Smooth muscle cell (in vitro differentiated cells): ENCODE measurements at regions not wholly inside any gene's neighbourhood (a gene's known extent, or its start where the extent isn't known, plus 50 kb on each side); places are given as distances from the start of the nearest gene placed in this dataset.
"Not testable (repeated sequence)": the region's sequence is repeated elsewhere in the genome, so short reads cannot be mapped to it uniquely, and the experiment has no call there.

Source experiments
- DNase-seq: peaks from one replicate; lab custom pipeline; 2025; ENCODE audit not compliant: unreplicated experiment; lab: John Stamatoyannopoulos, UW
- H2AFZ ChIP-seq: fragments of 200-600 bp; sonication (generic); 2 replicates; pipeline ENCODE4 v1.6.0; 2016; ENCODE audit warnings: antibody characterized with exemption, low read depth, mild to moderate bottlenecking
- H3F3A ChIP-seq: fragments of 200-600 bp; sonication (generic); 2 replicates; pipeline ENCODE4 v1.6.0; 2017; ENCODE audit warnings: antibody characterized with exemption, low read depth
- H3K27ac ChIP-seq: fragments of 200-600 bp; sonication (generic); 2 replicates; pipeline ENCODE4 v1.5.1; 2016; ENCODE audit warnings: low read depth, mild to moderate bottlenecking
- H3K27me3 ChIP-seq: fragments of 200-600 bp; sonication (generic); 2 replicates; pipeline ENCODE4 v1.6.1; 2016; ENCODE audit warnings: low read depth, mild to moderate bottlenecking
- H3K36me3 ChIP-seq: fragments of 200-600 bp; sonication (generic); 2 replicates; pipeline ENCODE4 v1.5.1; 2016; ENCODE audit warnings: low read depth
- H3K4me1 ChIP-seq: fragments of 200-600 bp; sonication (generic); 2 replicates; pipeline ENCODE4 v1.5.1; 2016; ENCODE audit warnings: low read depth
- H3K4me2 ChIP-seq: fragments of 200-600 bp; sonication (generic); 2 replicates; pipeline ENCODE4 v1.6.0; 2016; ENCODE audit warnings: mild to moderate bottlenecking
- H3K4me3 ChIP-seq: fragments of 200-600 bp; sonication (generic); 2 replicates; pipeline ENCODE4 v1.5.1; 2016; ENCODE audit warnings: mild to moderate bottlenecking
- H3K79me2 ChIP-seq: fragments of 200-600 bp; sonication (generic); 2 replicates; pipeline ENCODE4 v1.6.0; 2016; ENCODE audit warnings: low read depth, mild to moderate bottlenecking
- H3K9ac ChIP-seq: fragments of 200-600 bp; sonication (generic); 2 replicates; pipeline ENCODE4 v1.6.0; 2016; ENCODE audit warnings: low read depth
- H3K9me3 ChIP-seq: fragments of 200-600 bp; sonication (generic); replicated peaks from 2 replicates; pipeline ENCODE4 v1.5.1; 2016; ENCODE audit warnings: low read depth
- H4K20me1 ChIP-seq: fragments of 200-600 bp; sonication (generic); 2 replicates; pipeline ENCODE4 v1.6.0; 2016; ENCODE audit warnings: low read depth
- WGBS: methylation state at CpG from one replicate; pipeline ENCODE4 v1.1.7; 2016; ENCODE audit warnings: low lambda C conversion rate; 5-methylcytosine and 5-hydroxymethylcytosine counted together
- TF ChIP-seq, protein P1 (sequence below): fragments of 200-600 bp; sonication (generic); IDR thresholded peaks from 2 replicates; pipeline ENCODE4 v1.5.1; 2017; ENCODE audit warnings: borderline replicate concordance, mild to moderate bottlenecking, antibody characterized with exemption; ENCODE audit not compliant: insufficient read depth, poor library complexity, severe bottlenecking

DNA sequence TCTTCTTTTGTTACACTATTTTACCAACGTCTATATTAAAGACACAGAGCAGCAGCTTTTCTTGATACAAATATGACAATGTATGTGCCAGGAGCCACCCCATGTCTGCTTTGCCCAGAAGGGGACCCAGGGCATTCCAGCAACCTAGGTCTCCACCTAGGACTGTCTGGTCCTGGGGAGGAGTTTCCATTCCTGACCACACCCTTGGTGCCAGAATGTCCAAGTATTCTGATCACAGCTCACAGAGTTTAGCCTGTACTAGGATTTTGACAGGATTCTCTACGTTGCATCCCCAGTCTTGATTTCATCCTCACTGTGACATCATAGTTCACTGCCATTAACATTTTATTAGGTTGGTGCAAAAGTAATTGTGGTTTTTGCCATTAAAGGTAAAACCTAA, 224.7 kb downstream of the SREK1 start:
- Histone ChIP-seq H3F3A (no peaks in the 10 kb centered on the region), H2AFZ (no peak overlapping the region), H3K79me2 (no peaks in the 10 kb centered on the region), H3K4me2 (no peak overlapping the region), H3K27ac (no peak overlapping the region), H3K27me3 (no peaks in the 10 kb centered on the region), H4K20me1 (no peaks in the 10 kb centered on the region), H3K36me3 (no peaks in the 10 kb centered on the region), H3K9me3 (no peaks in the 10 kb centered on the region), H3K4me1 (no peaks in the 10 kb centered on the region), H3K9ac (no peak overlapping the region), H3K4me3 (no peak overlapping the region)
- TF ChIP-seq, protein P1, sequence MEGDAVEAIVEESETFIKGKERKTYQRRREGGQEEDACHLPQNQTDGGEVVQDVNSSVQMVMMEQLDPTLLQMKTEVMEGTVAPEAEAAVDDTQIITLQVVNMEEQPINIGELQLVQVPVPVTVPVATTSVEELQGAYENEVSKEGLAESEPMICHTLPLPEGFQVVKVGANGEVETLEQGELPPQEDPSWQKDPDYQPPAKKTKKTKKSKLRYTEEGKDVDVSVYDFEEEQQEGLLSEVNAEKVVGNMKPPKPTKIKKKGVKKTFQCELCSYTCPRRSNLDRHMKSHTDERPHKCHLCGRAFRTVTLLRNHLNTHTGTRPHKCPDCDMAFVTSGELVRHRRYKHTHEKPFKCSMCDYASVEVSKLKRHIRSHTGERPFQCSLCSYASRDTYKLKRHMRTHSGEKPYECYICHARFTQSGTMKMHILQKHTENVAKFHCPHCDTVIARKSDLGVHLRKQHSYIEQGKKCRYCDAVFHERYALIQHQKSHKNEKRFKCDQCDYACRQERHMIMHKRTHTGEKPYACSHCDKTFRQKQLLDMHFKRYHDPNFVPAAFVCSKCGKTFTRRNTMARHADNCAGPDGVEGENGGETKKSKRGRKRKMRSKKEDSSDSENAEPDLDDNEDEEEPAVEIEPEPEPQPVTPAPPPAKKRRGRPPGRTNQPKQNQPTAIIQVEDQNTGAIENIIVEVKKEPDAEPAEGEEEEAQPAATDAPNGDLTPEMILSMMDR: no peak
- WGBS: 79% methylated on average over 2 of the region's 2 CpGs
- DNase-seq: no peak

DNA sequence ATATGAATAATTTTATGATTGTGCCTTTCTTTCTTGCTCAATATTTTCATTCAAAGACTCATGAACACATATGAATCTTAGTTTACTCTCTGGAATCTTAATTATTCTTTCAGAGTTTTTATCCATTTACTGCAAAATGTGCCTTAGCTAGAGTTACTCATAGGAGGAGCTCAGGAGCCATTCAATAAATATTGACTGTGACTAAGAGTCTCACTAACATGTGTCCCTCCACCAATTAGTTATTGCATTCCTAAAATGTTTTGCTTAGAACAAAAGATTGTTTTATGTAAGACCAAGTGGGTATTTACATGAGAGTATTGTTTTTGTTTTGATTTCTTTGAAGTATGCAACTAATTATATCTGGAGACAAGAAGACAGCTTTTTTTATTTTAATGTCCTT, 218.4 kb upstream of the MAST4 start:
- TF ChIP-seq, protein P1: no peak
- Histone ChIP-seq H3K36me3 (no peaks in the 10 kb centered on the region), H3K79me2 (no peaks in the 10 kb centered on the region), H3K27ac (no peak overlapping the region), H3K9ac (no peak overlapping the region), H4K20me1 (no peaks in the 10 kb centered on the region), H3K9me3 (no peaks in the 10 kb centered on the region), H3K4me2 (no peak overlapping the region), H3K4me3 (no peak overlapping the region), H2AFZ (no peak overlapping the region), H3K27me3 (no peaks in the 10 kb centered on the region), H3F3A (no peaks in the 10 kb centered on the region), H3K4me1 (no peaks in the 10 kb centered on the region)
- no peak for DNase-seq

DNA sequence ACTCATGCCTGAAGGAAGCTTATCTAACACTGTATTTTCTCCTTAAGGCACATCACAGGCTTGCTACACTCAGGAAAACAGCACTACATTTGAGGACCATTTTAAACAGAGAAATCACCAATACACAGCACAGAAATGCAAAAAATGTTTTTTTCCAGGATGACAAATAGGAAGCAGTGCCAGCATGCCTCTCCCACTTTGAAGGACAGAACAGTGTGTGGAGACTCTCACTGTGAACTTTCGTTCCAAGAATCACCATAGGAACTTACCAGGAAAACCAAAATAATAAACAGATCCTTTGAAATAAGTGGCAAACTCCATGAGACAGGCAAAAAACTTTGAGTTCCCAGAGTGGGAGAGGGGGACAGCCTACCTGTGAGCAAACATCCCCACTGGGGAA, 217.8 kb upstream of the MAST4 start:
- no peaks in the 10 kb centered on the region for H3K36me3 ChIP-seq
- H3K4me2 ChIP-seq: no peak overlapping the region
- no peaks in the 10 kb centered on the region for H3K79me2 ChIP-seq
- H2AFZ ChIP-seq: no peak overlapping the region
- H3K27me3 ChIP-seq: no peaks in the 10 kb centered on the region
- no peak overlapping the region for H3K4me3 ChIP-seq
- no peaks in the 10 kb centered on the region for H3F3A ChIP-seq
- H3K4me1 ChIP-seq: no peaks in the 10 kb centered on the region
- no peak overlapping the region for H3K27ac ChIP-seq
- DNase-seq: no peak
- no peaks in the 10 kb centered on the region for H3K9me3 ChIP-seq
- TF ChIP-seq, protein P1: no peak
- H3K9ac ChIP-seq: no peak overlapping the region
- WGBS: 95% methylated on average over 1 of the region's 1 CpG
- H4K20me1 ChIP-seq: no peaks in the 10 kb centered on the region

GRCh38 chr5:66382152-66382551, 214.0 kb upstream of the MAST4 start:
- Histone ChIP-seq H3F3A (no peaks in the 10 kb centered on the region), H2AFZ (no peak overlapping the region), H3K27ac (no peak overlapping the region), H3K4me2 (no peak overlapping the region), H3K4me1 (no peaks in the 10 kb centered on the region), H3K79me2 (no peaks in the 10 kb centered on the region), H3K27me3 (no peaks in the 10 kb centered on the region), H4K20me1 (no peaks in the 10 kb centered on the region), H3K9ac (no peak overlapping the region), H3K4me3 (no peak overlapping the region), H3K36me3 (no peaks in the 10 kb centered on the region), H3K9me3 (no peaks in the 10 kb centered on the region)
- TF ChIP-seq, protein P1: no peak
- no peak for DNase-seq
- 93% methylated on average over 3 of the region's 3 CpGs for WGBS

DNA sequence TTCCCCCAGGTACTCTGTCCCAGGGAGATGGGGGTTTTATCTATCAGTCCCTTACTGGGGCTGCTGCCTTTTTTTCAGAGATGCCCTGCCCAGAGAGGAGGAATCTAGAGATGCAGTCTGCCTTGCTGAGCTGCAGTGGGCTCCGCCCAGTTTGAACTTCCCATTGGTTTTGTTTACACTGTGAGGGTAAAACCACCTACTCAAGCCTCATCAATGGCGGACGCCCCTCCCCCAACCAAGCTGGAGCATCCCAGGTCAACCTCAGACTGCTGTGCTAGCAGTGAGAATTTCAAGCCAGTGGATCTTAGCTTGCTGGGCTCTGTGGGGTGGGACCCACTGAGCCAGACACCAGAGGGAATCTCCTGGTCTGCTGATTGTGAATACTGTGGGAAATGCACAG, 191.0 kb upstream of the MAST4 start:
- H3K9me3 ChIP-seq, H3K4me1 ChIP-seq, H2AFZ ChIP-seq, H3K4me3 ChIP-seq, H3K4me2 ChIP-seq, H3K79me2 ChIP-seq, H3K27ac ChIP-seq, H3K9ac ChIP-seq, H3F3A ChIP-seq, H3K36me3 ChIP-seq, H4K20me1 ChIP-seq, DNase-seq, H3K27me3 ChIP-seq: not testable (repeated sequence)
- WGBS: 95% methylated on average over 3 of the region's 3 CpGs
